ENCODE measurements at regions not wholly inside any gene's neighbourhood (a gene's known extent, or its start where the extent isn't known, plus 50 kb on each side); places are given as distances from the start of the nearest gene placed in this dataset.

DNA sequence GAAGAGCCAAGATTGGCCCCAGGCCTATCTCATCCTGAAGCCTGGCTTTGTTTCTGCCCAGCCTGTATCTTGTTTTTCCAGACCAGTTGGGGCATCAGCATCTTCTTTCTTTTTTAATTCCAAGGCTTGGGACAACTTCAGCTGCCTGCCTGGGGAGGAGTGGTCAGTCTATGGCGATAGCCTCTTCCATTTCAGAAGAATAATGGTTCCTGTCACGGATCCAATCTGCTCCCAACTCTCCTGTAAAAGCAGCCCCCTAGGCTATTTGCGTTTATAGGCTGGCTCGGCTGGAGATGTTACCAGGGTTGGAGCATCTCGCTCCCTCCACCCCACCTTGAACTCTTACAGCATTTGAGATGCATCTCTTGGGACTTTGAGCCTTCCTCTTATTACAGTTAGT lies 145.2 kb upstream of the CADM1 start:
- no peak for TF ChIP-seq EP300 (IDR thresholded peaks at IDR 0.05; ENCODE audit: borderline replicate concordance)
- no peak for TF ChIP-seq ZBTB7A (IDR thresholded peaks at IDR 0.05; ENCODE audit: low read depth)
- TF ChIP-seq CREB1 (IDR thresholded peaks at IDR 0.05; ENCODE audit: low read depth), result no peak
- TF ChIP-seq, protein P1, sequence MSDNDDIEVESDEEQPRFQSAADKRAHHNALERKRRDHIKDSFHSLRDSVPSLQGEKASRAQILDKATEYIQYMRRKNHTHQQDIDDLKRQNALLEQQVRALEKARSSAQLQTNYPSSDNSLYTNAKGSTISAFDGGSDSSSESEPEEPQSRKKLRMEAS (IDR thresholded peaks at IDR 0.05), result no peak
- TF ChIP-seq, protein P2, sequence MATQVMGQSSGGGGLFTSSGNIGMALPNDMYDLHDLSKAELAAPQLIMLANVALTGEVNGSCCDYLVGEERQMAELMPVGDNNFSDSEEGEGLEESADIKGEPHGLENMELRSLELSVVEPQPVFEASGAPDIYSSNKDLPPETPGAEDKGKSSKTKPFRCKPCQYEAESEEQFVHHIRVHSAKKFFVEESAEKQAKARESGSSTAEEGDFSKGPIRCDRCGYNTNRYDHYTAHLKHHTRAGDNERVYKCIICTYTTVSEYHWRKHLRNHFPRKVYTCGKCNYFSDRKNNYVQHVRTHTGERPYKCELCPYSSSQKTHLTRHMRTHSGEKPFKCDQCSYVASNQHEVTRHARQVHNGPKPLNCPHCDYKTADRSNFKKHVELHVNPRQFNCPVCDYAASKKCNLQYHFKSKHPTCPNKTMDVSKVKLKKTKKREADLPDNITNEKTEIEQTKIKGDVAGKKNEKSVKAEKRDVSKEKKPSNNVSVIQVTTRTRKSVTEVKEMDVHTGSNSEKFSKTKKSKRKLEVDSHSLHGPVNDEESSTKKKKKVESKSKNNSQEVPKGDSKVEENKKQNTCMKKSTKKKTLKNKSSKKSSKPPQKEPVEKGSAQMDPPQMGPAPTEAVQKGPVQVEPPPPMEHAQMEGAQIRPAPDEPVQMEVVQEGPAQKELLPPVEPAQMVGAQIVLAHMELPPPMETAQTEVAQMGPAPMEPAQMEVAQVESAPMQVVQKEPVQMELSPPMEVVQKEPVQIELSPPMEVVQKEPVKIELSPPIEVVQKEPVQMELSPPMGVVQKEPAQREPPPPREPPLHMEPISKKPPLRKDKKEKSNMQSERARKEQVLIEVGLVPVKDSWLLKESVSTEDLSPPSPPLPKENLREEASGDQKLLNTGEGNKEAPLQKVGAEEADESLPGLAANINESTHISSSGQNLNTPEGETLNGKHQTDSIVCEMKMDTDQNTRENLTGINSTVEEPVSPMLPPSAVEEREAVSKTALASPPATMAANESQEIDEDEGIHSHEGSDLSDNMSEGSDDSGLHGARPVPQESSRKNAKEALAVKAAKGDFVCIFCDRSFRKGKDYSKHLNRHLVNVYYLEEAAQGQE (IDR thresholded peaks at IDR 0.05; ENCODE audit: low read depth), result no peak
- no peak for TF ChIP-seq TAF1 (IDR thresholded peaks at IDR 0.05; ENCODE audit: low read depth)
- TF ChIP-seq RAD21 (IDR thresholded peaks at IDR 0.05; ENCODE audit: low read depth), result no peak
- no peak for TF ChIP-seq FOXM1 (IDR thresholded peaks at IDR 0.05; ENCODE audit: borderline replicate concordance, low read depth)
- no peak for TF ChIP-seq YY1 (IDR thresholded peaks at IDR 0.05; ENCODE audit: low read depth)
- TF ChIP-seq TEAD4 (IDR thresholded peaks at IDR 0.05), result no peak

All from Ishikawa (cell line).